Activated T-cell treated with anti-CD3 and anti-CD28 coated beads, Interleukin-2, amount 50 U/mL, for 4 hours (primary cell): ENCODE measurements at regions not wholly inside any gene's neighbourhood (a gene's known extent, or its start where the extent isn't known, plus 50 kb on each side); places are given as distances from the start of the nearest gene placed in this dataset.
"Not testable (repeated sequence)": the region's sequence is repeated elsewhere in the genome, so short reads cannot be mapped to it uniquely, and the experiment has no call there.

Source experiments
- ATAC-seq, 2 donors: fragments of 200-7000 bp; cut with Tn5 transposase; one replicate each; pipeline ENCODE4 v1.10.0; 2021
- DNase-seq: peaks from one replicate; pipeline ENCODE4 v3.0.0-alpha.2; 2020
- H3K27me3 Mint-ChIP-seq: one replicate; pipeline ENCODE4 v1.8.0; 2021; ENCODE audit warnings: low read depth, mixed read lengths
- H3K36me3 Mint-ChIP-seq: one replicate; pipeline ENCODE4 v1.8.0; 2022; ENCODE audit warnings: mixed read lengths; ENCODE audit not compliant: insufficient read depth
- H3K4me1 Mint-ChIP-seq: one replicate; pipeline ENCODE4 v1.8.0; 2021; ENCODE audit warnings: low read depth, mixed read lengths
- H3K4me3 Mint-ChIP-seq: one replicate; pipeline ENCODE4 v1.8.0; 2021; ENCODE audit warnings: mild to moderate bottlenecking, moderate library complexity, mixed read lengths
- H3K9me3 Mint-ChIP-seq: one replicate; pipeline ENCODE4 v1.8.0; 2021; ENCODE audit warnings: mixed read lengths

- Mint-ChIP-seq H3K4me1 (no peaks in the 10 kb centered on the region), H3K27me3 (no peaks in the 10 kb centered on the region)
Observed at GRCh38 chr12:111248236-111249017, 120.5 kb downstream of the PHETA1 start.

DNA sequence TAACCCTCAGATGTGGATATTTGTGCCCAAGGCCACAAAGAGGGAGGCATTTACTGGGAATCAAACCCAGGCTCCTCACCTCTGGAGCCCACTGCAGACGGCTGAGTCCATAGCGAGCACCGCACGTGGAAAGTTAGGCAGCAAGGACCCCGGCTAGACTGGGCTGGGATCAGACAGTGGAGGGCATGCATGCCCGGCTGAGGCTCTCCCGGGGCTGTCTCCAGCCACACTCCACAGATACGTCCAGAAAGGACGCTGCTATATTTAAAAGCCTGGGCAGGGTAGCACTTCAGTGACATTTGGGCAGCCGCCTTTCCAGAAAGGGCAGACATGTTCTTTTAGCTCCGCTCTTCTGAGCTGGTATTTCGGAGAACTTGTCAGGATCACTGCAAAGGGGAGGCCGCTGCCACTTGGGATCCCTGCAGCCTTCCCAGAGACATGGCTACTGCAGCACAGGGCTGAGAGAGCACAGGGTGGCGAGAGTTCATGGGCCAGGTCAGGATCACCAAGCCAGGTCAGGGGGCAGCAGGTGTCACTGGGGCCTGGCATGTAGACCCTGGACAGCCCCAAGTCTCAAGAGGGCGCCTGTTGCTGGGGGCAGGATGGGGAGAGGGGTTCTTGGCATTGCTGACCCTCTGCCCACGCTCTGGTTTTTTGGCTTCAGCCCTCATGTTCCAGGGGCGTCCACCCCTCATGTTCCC, 121.7 kb downstream of the PHETA1 start:
- DNase-seq, result no peak
- no peak for ATAC-seq
- Mint-ChIP-seq H3K4me3 (no peak overlapping the region), H3K36me3 (no peaks in the 10 kb centered on the region), H3K9me3 (peaks cover 5% of the 10 kb centered on the region), H3K4me1 (no peaks in the 10 kb centered on the region), H3K27me3 (no peaks in the 10 kb centered on the region)

More at GRCh38 chr12:111248236-111249017, 120.5 kb downstream of the PHETA1 start:
- H3K9me3 Mint-ChIP-seq, result peaks cover 5% of the 10 kb centered on the region
- H3K4me3 Mint-ChIP-seq, result no peak overlapping the region
- no peaks in the 10 kb centered on the region for H3K36me3 Mint-ChIP-seq
- ATAC-seq (no peak), DNase-seq (no peak)

DNA sequence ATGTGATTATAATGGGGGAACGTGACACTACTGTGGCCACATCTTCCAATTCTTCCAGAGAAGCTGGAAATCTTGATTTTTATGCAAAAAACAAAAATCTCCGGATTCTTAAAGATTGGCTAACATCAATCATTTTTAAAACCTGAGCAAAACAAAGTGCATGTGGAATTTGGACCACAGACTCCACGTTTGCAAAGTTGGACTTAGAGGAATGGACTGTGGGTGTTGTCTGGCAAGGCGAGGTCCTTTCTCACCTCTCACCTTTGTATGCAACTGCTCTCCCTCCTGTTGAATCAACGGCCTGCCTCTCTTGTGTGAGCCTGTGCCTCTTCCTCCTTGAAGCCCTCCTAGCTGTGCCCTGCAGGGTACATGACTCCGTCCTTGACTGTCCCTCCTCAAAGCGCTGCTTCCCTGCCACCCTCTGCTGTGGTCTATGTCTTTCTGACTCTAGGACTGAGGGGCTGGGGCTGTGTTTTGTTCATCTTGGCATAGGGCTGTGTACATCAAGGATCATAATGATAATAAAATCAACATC, 122.4 kb downstream of the PHETA1 start:
- H3K4me1 Mint-ChIP-seq, result no peaks in the 10 kb centered on the region

DNA sequence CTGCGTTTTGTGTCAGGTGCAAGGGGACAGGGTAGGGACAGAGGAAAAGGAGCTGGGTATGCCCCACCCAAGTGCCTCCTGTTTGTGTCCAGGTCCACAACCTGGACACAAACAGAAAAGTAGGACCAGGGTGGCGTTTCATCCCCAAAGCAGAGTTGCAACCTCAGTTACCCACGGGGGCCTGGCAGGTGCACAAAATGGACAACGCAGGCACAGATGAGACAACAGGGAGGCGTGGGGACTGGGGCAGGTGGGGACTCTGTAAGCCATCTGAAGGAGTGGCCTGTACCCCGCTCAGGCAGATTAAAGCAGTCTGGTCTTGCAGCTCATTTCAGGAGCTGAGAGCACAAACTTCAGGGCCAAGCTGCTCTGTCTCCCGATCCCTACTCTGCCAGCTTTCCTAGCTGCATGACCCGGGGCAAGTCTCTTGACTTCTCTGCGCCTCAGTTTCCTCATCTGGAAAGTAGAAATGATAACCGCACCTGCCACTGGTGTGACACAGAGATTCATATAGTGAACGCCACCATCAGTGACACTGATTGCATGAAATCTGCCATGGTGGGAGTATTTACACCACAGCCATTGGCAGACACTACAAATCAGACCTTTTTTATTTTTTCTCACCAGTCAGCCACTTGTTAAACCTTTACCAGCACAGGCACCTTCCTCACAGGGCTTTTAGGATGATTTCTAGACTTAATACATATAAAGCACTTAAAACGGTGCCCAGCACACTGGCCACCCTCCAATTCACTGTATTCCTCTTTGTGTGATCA, 123.0 kb downstream of the PHETA1 start:
- H3K36me3 Mint-ChIP-seq, result no peaks in the 10 kb centered on the region
- peaks cover 5% of the 10 kb centered on the region for H3K9me3 Mint-ChIP-seq
- ATAC-seq (no peak), DNase-seq (no peak)
- H3K4me3 Mint-ChIP-seq, result no peak overlapping the region
- no peaks in the 10 kb centered on the region for H3K27me3 Mint-ChIP-seq
- no peaks in the 10 kb centered on the region for H3K4me1 Mint-ChIP-seq

More for the DNA sequence above, 122.4 kb downstream of the PHETA1 start:
- Mint-ChIP-seq H3K4me3 (no peak overlapping the region), H3K36me3 (no peaks in the 10 kb centered on the region), H3K9me3 (peaks cover 5% of the 10 kb centered on the region), H3K27me3 (no peaks in the 10 kb centered on the region)
- ATAC-seq (no peak), DNase-seq (no peak)

GRCh38 chr12:111244673-111245072, 124.2 kb downstream of the PHETA1 start:
- Mint-ChIP-seq H3K4me3 (no peak overlapping the region), H3K9me3 (peaks cover 5% of the 10 kb centered on the region), H3K36me3 (no peaks in the 10 kb centered on the region), H3K27me3 (no peaks in the 10 kb centered on the region), H3K4me1 (no peaks in the 10 kb centered on the region)
- ATAC-seq, result no peak
- no peak for DNase-seq

DNA sequence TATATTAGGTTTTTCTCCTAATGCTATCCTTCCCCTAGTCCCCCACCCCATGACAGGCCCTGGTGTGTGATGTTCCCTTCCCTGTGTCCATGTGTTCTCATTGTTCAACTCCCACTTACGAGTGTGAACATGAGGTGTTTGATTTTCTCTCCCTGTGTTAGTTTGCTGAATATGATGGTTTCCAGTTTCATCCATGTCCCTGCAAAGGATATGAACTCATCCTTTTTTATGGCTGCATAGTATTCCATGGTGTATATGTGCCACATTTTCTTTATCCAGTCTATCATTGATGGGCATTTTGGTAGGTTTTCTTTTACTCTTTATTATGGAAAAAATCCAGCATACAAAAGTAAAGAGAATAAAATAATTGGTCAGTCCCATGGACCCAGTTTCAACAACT, 126.1 kb downstream of the PHETA1 start:
- not testable (repeated sequence) for H3K36me3 Mint-ChIP-seq, H3K27me3 Mint-ChIP-seq, H3K9me3 Mint-ChIP-seq, H3K4me1 Mint-ChIP-seq, ATAC-seq, H3K4me3 Mint-ChIP-seq, DNase-seq

- H3K4me1 Mint-ChIP-seq, result no peaks in the 10 kb centered on the region
- H3K27me3 Mint-ChIP-seq, result peaks cover 3% of the 10 kb centered on the region
- H3K9me3 Mint-ChIP-seq, result peaks cover 5% of the 10 kb centered on the region
- no peak for DNase-seq
- ATAC-seq, result no peak
- H3K36me3 Mint-ChIP-seq, result no peaks in the 10 kb centered on the region
- no peak overlapping the region for H3K4me3 Mint-ChIP-seq
Observed at GRCh38 chr12:111242184-111242583, 126.7 kb downstream of the PHETA1 start.

GRCh38 chr12:111240374-111240773, 128.5 kb downstream of the PHETA1 start:
- Mint-ChIP-seq H3K4me3 (no peak overlapping the region), H3K4me1 (no peaks in the 10 kb centered on the region), H3K9me3 (peaks cover 9% of the 10 kb centered on the region), H3K27me3 (peaks cover 3% of the 10 kb centered on the region), H3K36me3 (no peaks in the 10 kb centered on the region)
- ATAC-seq, result no peak
- DNase-seq, result no peak

- H3K36me3 Mint-ChIP-seq, result no peaks in the 10 kb centered on the region
- ATAC-seq, result no peak
Observed at GRCh38 chr12:111239235-111239634, 129.7 kb downstream of the PHETA1 start.

GRCh38 chr12:111238075-111238734, 130.7 kb downstream of the PHETA1 start:
- Mint-ChIP-seq H3K27me3 (peaks cover 11% of the 10 kb centered on the region), H3K36me3 (no peaks in the 10 kb centered on the region), H3K9me3 (peaks cover 11% of the 10 kb centered on the region), H3K4me3 (no peak overlapping the region), H3K4me1 (no peaks in the 10 kb centered on the region)
- ATAC-seq (no peak), DNase-seq (no peak)

More at GRCh38 chr12:111239235-111239634, 129.7 kb downstream of the PHETA1 start:
- peaks cover 5% of the 10 kb centered on the region for H3K9me3 Mint-ChIP-seq
- H3K4me3 Mint-ChIP-seq, result no peak overlapping the region
- H3K4me1 Mint-ChIP-seq, result no peaks in the 10 kb centered on the region
- DNase-seq, result no peak
- H3K27me3 Mint-ChIP-seq, result peaks cover 5% of the 10 kb centered on the region

GRCh38 chr12:111234491-111234890, 134.4 kb downstream of the PHETA1 start:
- not testable (repeated sequence) for H3K36me3 Mint-ChIP-seq

GRCh38 chr12:111233786-111234185, 135.1 kb downstream of the PHETA1 start:
- H3K27me3 Mint-ChIP-seq, result peaks cover 18% of the 10 kb centered on the region
- no peaks in the 10 kb centered on the region for H3K4me1 Mint-ChIP-seq
- H3K4me3 Mint-ChIP-seq, result no peak overlapping the region
- peaks cover 12% of the 10 kb centered on the region for H3K9me3 Mint-ChIP-seq
- DNase-seq (no peak), ATAC-seq (no peak)
- H3K36me3 Mint-ChIP-seq, result no peaks in the 10 kb centered on the region

More at GRCh38 chr12:111234491-111234890, 134.4 kb downstream of the PHETA1 start:
- H3K4me3 Mint-ChIP-seq, DNase-seq, ATAC-seq, H3K4me1 Mint-ChIP-seq: not testable (repeated sequence)
- peaks cover 18% of the 10 kb centered on the region for H3K27me3 Mint-ChIP-seq
- H3K9me3 Mint-ChIP-seq, result peaks cover 12% of the 10 kb centered on the region

GRCh38 chr12:111230649-111231048, 138.2 kb downstream of the PHETA1 start:
- Mint-ChIP-seq H3K9me3 (peaks cover 7% of the 10 kb centered on the region), H3K36me3 (no peaks in the 10 kb centered on the region), H3K4me1 (no peaks in the 10 kb centered on the region), H3K4me3 (no peak overlapping the region), H3K27me3 (peaks cover 25% of the 10 kb centered on the region)
- no peak for ATAC-seq
- no peak for DNase-seq
